T47D (cell line): ENCODE measurements at regions not wholly inside any gene's neighbourhood (a gene's known extent, or its start where the extent isn't known, plus 50 kb on each side); places are given as distances from the start of the nearest gene placed in this dataset.

Experiments used
- DNase-seq, 2 experiments: peaks; one replicate each; pipeline versions ENCODE4 v3.0.0 to v3.0.0-alpha.2; 2011 to 2012; ENCODE audit warnings: low read depth in 1 of 2, low spot score in 1 of 2
- JUND ChIP-seq: IDR thresholded peaks from 2 replicates; pipeline ENCODE4 v1.6.1; 2012; ENCODE audit warnings: low read depth
- in situ Hi-C: cut with HindIII; loops from 2 replicates; pipeline ENCODE4 v1.10.0; 2016; ENCODE audit warnings: low sequenced_read_pairs, low pct_unique_long_range_greater_than_20kb

GRCh38 chr16:79750311-79750710 is 149.8 kb upstream of the MAF start:
- TF ChIP-seq JUND: no peak
- in situ Hi-C loops: no loop called here
- DNase-seq: no peak

- no peak for TF ChIP-seq JUND
- in situ Hi-C loops: no loop called here
- DNase-seq: no peak
These were observed 148.1 kb upstream of the MAF start for GRCh38 chr16:79748629-79749028.

- no peak for DNase-seq
- no peak for TF ChIP-seq JUND
- in situ Hi-C loops: no loop called here
These were observed 147.2 kb upstream of the MAF start for GRCh38 chr16:79747688-79748087.

GRCh38 chr16:79740252-79740651 is 139.7 kb upstream of the MAF start:
- no peak for DNase-seq
- no peak for TF ChIP-seq JUND
- in situ Hi-C loops: no loop called here

- no peak for DNase-seq
- TF ChIP-seq JUND: no peak
- in situ Hi-C loops: no loop called here
These were observed 134.7 kb upstream of the MAF start for GRCh38 chr16:79735271-79735670.

GRCh38 chr16:79734721-79735120 is 134.2 kb upstream of the MAF start:
- in situ Hi-C loops: no loop called here
- TF ChIP-seq JUND: no peak
- DNase-seq: no peak

- no peak for DNase-seq
- no peak for TF ChIP-seq JUND
- in situ Hi-C loops: no loop called here
These were observed 128.3 kb upstream of the MAF start for GRCh38 chr16:79728923-79729240.

- no peak for DNase-seq
- TF ChIP-seq JUND: no peak
- in situ Hi-C loops: no loop called here
These were observed 127.7 kb upstream of the MAF start for GRCh38 chr16:79728048-79728922.

- DNase-seq: no peak
- in situ Hi-C loops: no loop called here
- TF ChIP-seq JUND: no peak
These were observed 126.4 kb upstream of the MAF start for GRCh38 chr16:79726902-79727301.

GRCh38 chr16:79725051-79725450 is 124.5 kb upstream of the MAF start:
- no peak for TF ChIP-seq JUND
- in situ Hi-C loops: no loop called here
- no peak for DNase-seq

- DNase-seq: no peak
- in situ Hi-C loops: no loop called here
- TF ChIP-seq JUND: no peak
These were observed 123.1 kb upstream of the MAF start for GRCh38 chr16:79723583-79724168.

GRCh38 chr16:79721270-79721669 is 120.7 kb upstream of the MAF start:
- no peak for DNase-seq
- in situ Hi-C loops: no loop called here
- no peak for TF ChIP-seq JUND

- TF ChIP-seq JUND: no peak
- in situ Hi-C loops: no loop called here
- no peak for DNase-seq
These were observed 117.0 kb upstream of the MAF start for GRCh38 chr16:79717333-79718137.
